NCI-H69 (cell line): ENCODE measurements at regions not wholly inside any gene's neighbourhood (a gene's known extent, or its start where the extent isn't known, plus 50 kb on each side); places are given as distances from the start of the nearest gene placed in this dataset.

Experiments
- DNase-seq: peaks from one replicate; lab custom pipeline; 2025; lab: John Stamatoyannopoulos, UW

DNA sequence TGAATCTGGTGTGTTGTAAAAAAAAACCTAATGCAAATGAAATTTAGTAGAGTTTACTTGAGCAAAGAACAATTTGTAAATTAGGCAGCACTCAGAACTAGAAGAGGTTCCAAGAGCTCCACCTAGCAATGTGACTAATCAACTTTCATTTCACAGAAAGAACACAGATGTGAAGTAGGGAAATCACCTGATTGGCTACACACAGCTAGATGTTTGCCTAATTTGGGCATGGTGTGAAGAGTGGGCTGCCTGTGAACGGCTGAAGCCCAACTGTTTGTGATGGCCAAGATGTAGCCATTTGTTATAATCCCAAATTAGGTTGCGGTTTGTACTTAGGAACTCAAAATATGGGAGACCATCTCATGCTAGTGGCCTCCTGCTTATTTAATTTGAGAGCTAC lies 724.4 kb upstream of the SLITRK5 start:
- peak; percentile 0 for DNase-seq

DNA sequence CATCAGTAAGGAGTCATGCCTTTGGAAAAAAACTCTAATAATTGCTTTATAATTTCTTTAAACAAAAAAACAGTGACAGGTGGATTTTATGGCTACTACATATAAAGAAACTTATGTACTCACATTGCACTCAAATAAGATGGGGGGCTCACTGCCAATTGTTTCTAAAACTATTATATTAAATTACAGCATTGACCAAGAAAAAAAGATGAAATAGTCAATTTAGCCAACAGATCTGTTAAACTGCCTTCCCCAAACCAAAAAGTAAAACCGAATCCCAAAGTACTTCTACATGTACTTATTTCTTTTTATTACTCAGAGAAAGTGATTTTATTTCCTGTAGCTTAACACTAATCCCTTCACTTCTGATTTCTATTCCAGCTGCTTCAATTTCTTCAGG lies 716.8 kb upstream of the SLITRK5 start:
- no peak for DNase-seq

DNA sequence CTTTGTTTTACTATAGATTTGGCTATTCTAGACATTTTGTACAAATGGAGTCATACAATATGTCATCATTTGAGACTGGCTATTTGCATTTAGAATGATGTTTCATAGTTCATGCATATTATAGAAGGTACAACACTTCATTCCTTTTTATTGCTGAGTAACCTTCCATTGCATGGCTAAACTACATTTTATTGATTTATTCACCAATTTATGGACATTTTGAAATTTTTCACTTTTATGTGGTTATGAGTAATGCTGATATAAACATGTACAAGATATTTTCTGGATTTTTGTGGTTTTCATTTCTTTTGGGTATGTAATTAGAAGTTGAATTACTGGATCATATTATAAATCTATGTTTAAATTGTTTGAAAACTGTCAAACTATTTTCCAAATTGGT lies 710.3 kb upstream of the SLITRK5 start:
- DNase-seq, result no peak

GRCh38 chr13:86974251-86974994 lies 696.7 kb upstream of the SLITRK5 start:
- DNase-seq, result no peak

DNA sequence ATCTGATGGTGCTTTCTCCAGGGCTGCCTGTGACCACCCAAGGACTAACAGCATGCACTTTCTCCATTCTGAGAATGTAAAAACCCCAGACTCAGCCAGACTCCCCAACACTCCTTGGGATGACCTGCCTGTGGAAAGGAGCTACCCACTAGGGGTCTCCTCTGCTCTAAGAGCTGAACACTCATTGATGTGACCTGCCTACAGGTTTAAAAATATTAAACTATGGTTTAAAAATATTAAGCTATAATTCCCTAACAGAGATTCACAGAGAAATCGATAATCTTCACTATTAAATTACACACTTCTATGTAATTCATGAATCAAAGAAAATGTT lies 696.2 kb upstream of the SLITRK5 start:
- peak; percentile 1 for DNase-seq

DNA sequence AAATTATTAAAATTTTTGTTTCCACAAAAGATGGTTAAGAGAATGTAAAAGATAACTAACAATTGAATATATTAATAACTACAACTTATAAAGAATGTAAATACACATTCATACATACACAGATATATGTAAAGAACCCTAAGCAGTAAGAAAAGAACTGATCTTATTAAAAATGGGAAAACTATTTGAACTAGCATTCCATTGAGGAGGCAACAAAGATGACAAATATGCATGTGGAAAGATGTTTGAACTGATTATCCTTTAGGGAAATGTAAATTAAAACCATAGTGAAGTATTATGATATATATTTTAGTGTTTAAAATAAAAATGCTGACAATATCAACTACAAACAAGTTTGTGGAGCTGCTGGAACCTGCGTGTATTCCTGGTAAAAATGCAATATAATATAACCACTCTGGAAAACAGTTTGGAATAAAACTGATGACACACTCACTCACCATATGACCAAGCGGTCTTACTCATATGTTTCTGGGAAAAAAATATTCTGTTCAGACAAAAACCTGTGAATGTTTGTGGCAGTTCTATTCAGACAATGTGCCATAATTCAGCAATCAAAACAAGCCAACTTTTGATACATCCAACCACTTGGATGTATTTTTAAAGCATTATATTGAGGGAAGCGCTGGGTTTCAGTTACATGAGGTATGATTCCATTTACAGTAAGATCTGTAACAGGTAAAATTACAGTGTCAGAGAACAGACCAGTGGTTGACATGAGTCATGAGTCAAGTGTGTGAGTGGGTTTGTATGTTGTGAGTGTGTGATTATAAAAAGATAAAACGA lies 694.4 kb upstream of the SLITRK5 start:
- no peak for DNase-seq

- DNase-seq, result peak; percentile 38
These were observed 684.7 kb upstream of the SLITRK5 start for GRCh38 chr13:86986448-86986847.

DNA sequence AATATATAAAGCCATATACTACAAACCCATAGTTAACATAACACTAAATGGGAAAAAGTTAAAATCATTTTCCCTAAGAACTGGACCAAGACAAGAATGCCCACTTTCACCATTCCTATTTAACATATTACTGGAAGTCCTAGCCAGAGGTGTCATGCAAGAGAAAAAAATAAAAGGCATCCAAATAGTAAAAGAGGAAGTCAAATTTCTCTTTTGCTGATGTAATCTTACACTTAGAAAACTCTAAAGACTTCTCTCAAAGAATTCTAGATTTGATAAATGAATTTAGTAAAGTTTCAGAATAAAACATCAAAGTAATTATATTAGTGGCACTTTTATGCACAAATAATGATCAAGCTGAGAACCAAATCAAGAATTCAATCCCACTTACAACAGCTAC lies 678.9 kb upstream of the SLITRK5 start:
- no peak for DNase-seq

GRCh38 chr13:87003265-87003664 lies 667.9 kb upstream of the SLITRK5 start:
- DNase-seq, result no peak

- DNase-seq, result no peak
These were observed 665.7 kb upstream of the SLITRK5 start for GRCh38 chr13:87005511-87005910.

- no peak for DNase-seq
These were observed 635.6 kb upstream of the SLITRK5 start for GRCh38 chr13:87035526-87035925.

- peak; percentile 6 for DNase-seq
These were observed 628.2 kb upstream of the SLITRK5 start for GRCh38 chr13:87042946-87043345.

- DNase-seq, result no peak
These were observed 618.4 kb upstream of the SLITRK5 start for GRCh38 chr13:87052731-87053130.

DNA sequence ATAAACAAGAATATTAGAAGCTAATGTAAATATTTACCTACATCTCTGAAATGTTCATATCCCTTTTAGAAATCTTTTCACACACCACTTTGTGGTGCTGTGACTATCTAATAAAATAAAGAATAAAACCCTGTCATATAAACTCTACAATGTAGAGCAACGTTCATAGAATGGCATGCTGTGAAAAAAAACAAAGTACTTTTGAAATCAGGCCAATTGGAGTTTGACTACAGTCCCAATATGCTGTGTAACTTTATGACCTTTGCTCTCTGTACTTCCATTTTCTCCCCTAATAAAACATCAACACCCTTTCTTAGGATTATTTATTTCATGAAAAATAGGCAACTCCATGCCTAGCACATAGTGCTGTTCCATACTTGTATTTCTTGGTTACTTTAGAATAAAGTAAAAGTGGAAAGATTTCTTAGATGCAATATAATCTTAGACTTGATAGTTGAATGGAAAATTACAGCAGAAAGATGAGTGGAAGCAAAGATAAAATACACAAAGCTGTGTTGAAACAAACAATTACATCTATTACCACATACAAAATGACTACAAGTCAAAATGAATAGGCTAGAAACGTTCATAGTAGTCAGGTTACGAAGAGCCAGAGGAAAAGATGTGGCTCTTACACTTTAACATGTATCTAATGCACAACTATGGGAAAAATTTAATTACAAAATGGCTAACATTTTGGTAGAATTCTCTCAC lies 613.2 kb upstream of the SLITRK5 start:
- DNase-seq, result no peak

DNA sequence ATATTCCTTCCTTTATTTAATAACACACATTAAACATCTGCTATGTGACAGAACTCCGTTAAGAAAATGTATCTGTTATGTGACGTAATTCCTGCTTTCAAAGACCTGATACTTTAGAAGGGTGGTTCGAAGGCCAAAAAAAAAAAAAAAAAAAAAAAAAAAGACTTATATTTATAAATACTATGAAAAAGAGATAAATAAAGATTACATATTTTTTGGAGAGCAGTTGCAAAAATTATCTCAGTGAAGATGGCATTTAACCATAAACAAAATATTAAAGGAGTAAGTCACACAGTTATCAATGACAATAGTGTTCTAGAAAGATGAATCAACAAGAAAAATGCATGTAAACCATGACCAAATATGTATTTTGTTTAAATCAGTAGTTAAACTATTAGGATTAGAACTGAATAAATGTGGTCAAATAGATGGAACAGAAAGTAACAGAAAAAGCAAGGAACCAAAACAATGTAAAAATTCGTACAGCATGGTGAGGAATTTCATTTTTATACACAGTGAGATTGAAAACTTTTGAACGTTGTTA lies 612.3 kb upstream of the SLITRK5 start:
- DNase-seq, result no peak

GRCh38 chr13:87078947-87079795 lies 592.0 kb upstream of the SLITRK5 start:
- no peak for DNase-seq

- DNase-seq, result no peak
These were observed 590.9 kb upstream of the SLITRK5 start for GRCh38 chr13:87080100-87080779.

DNA sequence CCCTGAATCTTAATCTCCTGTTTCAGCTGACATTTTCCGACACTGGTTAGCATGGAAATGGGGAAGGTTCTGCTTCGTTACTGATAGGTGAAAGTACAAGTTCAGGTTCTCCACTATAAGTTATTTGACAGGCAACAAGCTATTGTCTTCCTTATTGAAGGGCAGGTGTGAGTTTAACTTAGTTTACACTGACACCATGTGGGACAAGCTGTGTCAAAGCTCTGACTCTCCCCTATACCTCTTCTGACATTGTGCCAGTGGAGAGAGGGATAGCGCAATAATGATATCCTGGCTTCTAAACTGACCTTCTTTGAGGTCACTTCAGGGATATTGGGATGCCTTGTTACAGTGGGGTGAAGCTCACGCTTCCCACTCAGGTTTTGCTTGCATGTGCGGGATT lies 587.0 kb upstream of the SLITRK5 start:
- no peak for DNase-seq

DNA sequence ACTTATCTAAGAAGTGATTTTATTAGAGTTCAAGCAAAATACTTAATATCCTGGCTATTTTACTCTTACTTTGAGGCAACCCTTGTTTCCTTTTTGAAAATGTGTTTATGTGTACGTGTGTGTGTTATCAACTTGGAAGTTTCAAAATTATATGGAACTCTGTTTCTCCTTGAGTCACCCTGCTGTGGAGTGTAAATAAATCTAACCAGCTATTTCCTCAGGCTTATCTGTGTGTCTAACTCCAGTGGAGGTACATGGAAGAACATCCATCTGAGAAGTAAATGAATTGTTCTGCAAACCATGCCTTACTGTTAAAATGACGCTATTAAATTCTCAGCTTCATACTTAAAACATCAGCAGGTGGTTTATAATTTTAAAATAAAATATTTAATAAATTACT lies 583.4 kb upstream of the SLITRK5 start:
- DNase-seq, result no peak

- no peak for DNase-seq
These were observed 581.8 kb upstream of the SLITRK5 start for GRCh38 chr13:87089391-87089790.

- DNase-seq, result no peak
These were observed 577.8 kb upstream of the SLITRK5 start for GRCh38 chr13:87093399-87093798.
